Calu3 (cell line): ENCODE measurements at regions not wholly inside any gene's neighbourhood (a gene's known extent, or its start where the extent isn't known, plus 50 kb on each side); places are given as distances from the start of the nearest gene placed in this dataset.

Experiments
- BruUV-seq: library from RNA; stranded (reverse); fragments of 400-500 nt; replicated peaks from 2 replicates; lab custom pipeline; 2021; lab: Mats Ljungman, UMichigan
- CTCF ChIA-PET: fragments of 300-600 bp; sonication (Branson Sonifier 250); formaldehyde crosslinking; loops from one replicate; lab custom pipeline; 2022; ENCODE audit warnings: antibody characterized with exemption; lab: Charles Lee
- DNase-seq: peaks from one replicate; pipeline ENCODE4 v3.0.0; 2022
- H3K27ac Mint-ChIP-seq: one replicate; pipeline ENCODE4 v1.8.0; 2022; ENCODE audit warnings: mixed read lengths; ENCODE audit not compliant: unreplicated experiment
- H3K27me3 Mint-ChIP-seq: one replicate; pipeline ENCODE4 v1.8.0; 2022; ENCODE audit warnings: mixed read lengths; ENCODE audit not compliant: unreplicated experiment
- H3K36me3 Mint-ChIP-seq: one replicate; pipeline ENCODE4 v1.8.0; 2022; ENCODE audit warnings: mild to moderate bottlenecking, moderate library complexity, mixed read lengths; ENCODE audit not compliant: insufficient read depth, unreplicated experiment
- H3K4me1 Mint-ChIP-seq: one replicate; pipeline ENCODE4 v1.8.0; 2022; ENCODE audit warnings: mild to moderate bottlenecking, low read depth, mixed read lengths; ENCODE audit not compliant: unreplicated experiment
- H3K4me3 Mint-ChIP-seq: one replicate; pipeline ENCODE4 v1.8.0; 2022; ENCODE audit warnings: mild to moderate bottlenecking, low read depth, moderate library complexity, mixed read lengths; ENCODE audit not compliant: unreplicated experiment
- H3K9me3 Mint-ChIP-seq: one replicate; pipeline ENCODE4 v1.8.0; 2022; ENCODE audit warnings: low read depth, mixed read lengths; ENCODE audit not compliant: unreplicated experiment
- CTCF ChIP-seq: fragments of 200-600 bp; IDR thresholded peaks from one replicate; pipeline ENCODE4 v1.8.0; 2022; ENCODE audit warnings: antibody characterized with exemption; ENCODE audit not compliant: unreplicated experiment
- intact Hi-C: fragments of 100-400 bp; cut with micrococcal nuclease; formaldehyde crosslinking; loops from one replicate; pipeline ENCODE4 v1.10.0; 2022; ENCODE audit not compliant: unreplicated experiment

DNA sequence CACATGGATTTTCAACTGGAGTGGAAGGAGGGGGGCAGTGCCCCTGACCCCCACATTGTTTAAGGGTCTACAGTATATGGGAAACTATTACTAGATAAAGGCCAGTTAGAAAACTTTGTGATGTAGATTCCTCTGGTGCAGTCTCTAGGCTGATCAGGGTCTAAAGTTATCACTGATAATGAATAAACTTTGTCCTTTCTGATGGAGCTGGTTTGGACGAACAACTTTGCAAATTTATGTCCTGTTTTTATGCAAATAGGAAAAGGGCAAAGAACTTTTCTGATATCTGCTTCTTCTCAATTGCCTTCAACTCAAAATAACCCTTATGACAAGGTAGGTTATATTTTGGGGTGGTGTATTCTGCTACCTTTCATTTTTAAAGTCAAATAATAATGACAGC, 829.2 kb upstream of the ACVR2A start:
- Mint-ChIP-seq H3K36me3 (no peaks in the 10 kb centered on the region), H3K27me3 (no peaks in the 10 kb centered on the region), H3K4me1 (no peaks in the 10 kb centered on the region), H3K9me3 (no peaks in the 10 kb centered on the region), H3K4me3 (no peak overlapping the region), H3K27ac (no peak overlapping the region)
- DNase-seq: no peak
- intact Hi-C loops: no loop called here
- TF ChIP-seq CTCF: no peak
- CTCF ChIA-PET: interaction anchor here (0.6 kb wide), 1 partner anchor 24 kb away, joined by 3 read pairs; no protein-coding TSS in a partner anchor
- BruUV-seq: no TSS peak

DNA sequence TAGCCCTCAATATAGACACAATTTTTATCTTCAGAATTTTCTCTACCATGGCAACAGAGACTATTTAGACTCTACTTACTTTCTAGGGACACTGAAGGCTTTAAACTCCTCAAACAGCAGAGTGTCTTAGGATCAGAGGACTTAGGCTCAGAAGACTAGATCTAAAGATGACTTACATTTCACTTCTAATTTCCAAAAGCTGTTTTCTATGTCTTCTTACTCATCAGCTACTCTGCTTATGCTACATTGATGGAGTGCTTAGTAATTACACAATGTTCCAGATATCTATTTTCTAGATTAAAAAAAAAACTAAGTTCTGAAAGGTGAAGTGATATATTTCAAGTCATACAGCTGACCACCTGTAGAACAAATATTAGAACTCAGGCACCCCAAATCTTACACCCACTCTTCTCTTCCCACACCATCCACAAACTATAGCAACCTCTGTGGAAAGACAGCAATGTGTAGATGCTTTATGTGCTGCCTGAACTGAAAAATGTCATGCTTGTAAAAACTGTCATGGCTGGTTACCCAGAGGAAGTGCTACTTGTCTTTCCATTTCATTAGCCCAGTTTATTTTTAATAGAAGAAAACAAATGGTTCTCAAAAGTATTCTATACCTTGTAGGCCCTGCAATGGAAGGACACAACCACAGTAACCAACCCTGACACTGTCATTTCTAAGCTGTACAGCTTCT, 831.0 kb upstream of the ACVR2A start:
- Mint-ChIP-seq H3K27me3 (no peaks in the 10 kb centered on the region), H3K27ac (no peak overlapping the region), H3K4me3 (no peak overlapping the region), H3K4me1 (no peaks in the 10 kb centered on the region), H3K9me3 (no peaks in the 10 kb centered on the region), H3K36me3 (no peaks in the 10 kb centered on the region)
- CTCF ChIA-PET: no interaction called here
- intact Hi-C loops: no loop called here
- no peak for DNase-seq
- no TSS peak for BruUV-seq
- no peak for TF ChIP-seq CTCF

DNA sequence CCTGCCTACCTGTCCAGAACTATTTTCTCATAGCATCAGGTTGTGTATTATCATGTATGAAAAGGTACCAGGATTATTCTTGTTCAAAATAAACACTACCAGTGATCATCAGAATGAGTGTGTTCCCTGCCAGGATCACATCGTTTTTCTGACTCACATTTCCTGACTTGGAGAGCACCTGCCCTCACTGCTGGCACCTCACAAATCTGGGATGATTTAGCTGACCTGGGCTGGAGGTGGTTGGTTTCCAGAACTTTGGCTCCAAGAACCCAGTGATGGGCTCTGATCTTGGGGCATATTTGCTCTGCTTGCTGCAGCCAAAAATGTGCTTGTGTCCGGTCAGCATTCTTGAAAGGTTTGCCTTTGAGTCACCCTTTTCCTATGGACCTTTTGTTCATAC, 836.3 kb upstream of the ACVR2A start:
- Mint-ChIP-seq H3K4me3 (no peak overlapping the region), H3K36me3 (no peaks in the 10 kb centered on the region), H3K27me3 (no peaks in the 10 kb centered on the region), H3K27ac (no peak overlapping the region), H3K4me1 (no peaks in the 10 kb centered on the region), H3K9me3 (no peaks in the 10 kb centered on the region)
- BruUV-seq: no TSS peak
- CTCF ChIA-PET: no interaction called here
- no peak for DNase-seq
- no peak for TF ChIP-seq CTCF
- intact Hi-C loops: no loop called here

- TF ChIP-seq CTCF: no peak
- intact Hi-C loops: no loop called here
Observed at GRCh38 chr2:147006736-147007141, 838.1 kb upstream of the ACVR2A start.

More at GRCh38 chr2:147006736-147007141, 838.1 kb upstream of the ACVR2A start:
- Mint-ChIP-seq H3K9me3 (no peaks in the 10 kb centered on the region), H3K27me3 (no peaks in the 10 kb centered on the region), H3K4me1 (no peaks in the 10 kb centered on the region), H3K27ac (no peak overlapping the region), H3K36me3 (no peaks in the 10 kb centered on the region), H3K4me3 (no peak overlapping the region)
- CTCF ChIA-PET: no interaction called here
- no TSS peak for BruUV-seq
- DNase-seq: no peak
